ENCODE measurements at regions not wholly inside any gene's neighbourhood (a gene's known extent, or its start where the extent isn't known, plus 50 kb on each side); places are given as distances from the start of the nearest gene placed in this dataset.

- no peaks in the 10 kb centered on the region for H3K27me3 Mint-ChIP-seq (ENCODE audit: low read depth, poor library complexity)
- TF ChIP-seq CTCF (IDR thresholded peaks at IDR 0.05) = no peak
- H3K4me3 Mint-ChIP-seq = no peak overlapping the region
- DNase-seq = no peak
- no peaks in the 10 kb centered on the region for H3K36me3 Mint-ChIP-seq (ENCODE audit: low read depth)
- H3K4me1 Mint-ChIP-seq = no peaks in the 10 kb centered on the region
- H3K27ac Mint-ChIP-seq = no peak overlapping the region
- H3K9me3 Mint-ChIP-seq = peaks cover 13% of the 10 kb centered on the region
Measured at GRCh38 chr10:60654813-60655464, 123.3 kb upstream of the CDK1 start.

DNA sequence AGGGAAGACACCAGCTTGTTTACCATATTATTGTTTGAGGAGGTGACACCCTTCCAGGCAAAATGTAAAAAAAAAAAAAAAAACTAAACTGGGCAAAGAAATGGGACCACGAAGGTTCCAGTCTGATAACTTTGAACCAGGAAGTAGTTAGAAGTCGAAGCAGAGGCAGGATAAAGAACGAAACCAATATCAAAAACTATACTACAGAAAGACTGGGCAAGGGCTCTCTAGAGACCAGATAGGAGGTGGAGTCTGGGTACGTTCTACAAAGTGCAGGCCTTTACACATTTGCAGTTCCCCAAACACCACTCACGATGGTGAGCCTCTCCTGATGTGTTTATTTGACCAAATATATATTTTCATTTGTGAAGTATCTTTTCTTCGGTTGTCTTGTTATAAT is 125.7 kb upstream of the CDK1 start:
- Mint-ChIP-seq H3K9me3 (no peaks in the 10 kb centered on the region), H3K36me3 (ENCODE audit: low read depth) (no peaks in the 10 kb centered on the region), H3K4me3 (no peak overlapping the region), H3K27me3 (ENCODE audit: low read depth, poor library complexity) (no peaks in the 10 kb centered on the region), H3K27ac (no peak overlapping the region), H3K4me1 (no peaks in the 10 kb centered on the region)
- DNase-seq = no peak
- no peak for TF ChIP-seq CTCF (IDR thresholded peaks at IDR 0.05)

DNA sequence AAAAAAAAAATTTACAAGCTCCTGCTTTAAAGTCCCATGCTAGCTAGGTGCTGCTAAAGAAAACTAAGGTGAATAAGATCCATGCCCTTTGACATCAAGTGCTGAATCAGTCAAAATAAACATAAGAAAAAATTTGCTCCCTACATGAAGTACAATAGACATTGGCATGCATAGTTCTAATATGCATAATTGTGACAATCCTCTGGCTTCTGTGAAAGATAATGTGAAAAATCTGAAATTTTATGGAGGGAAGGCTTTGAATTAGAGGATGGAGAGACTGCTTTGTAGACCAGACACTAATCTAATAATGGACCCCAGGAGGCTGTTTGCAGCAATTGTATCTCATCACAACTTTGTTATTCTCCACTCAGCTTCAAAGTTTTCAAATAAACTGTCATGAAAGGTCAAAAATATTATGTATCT is 127.9 kb upstream of the CDK1 start:
- Mint-ChIP-seq H3K4me1 (no peaks in the 10 kb centered on the region), H3K27ac (no peak overlapping the region), H3K27me3 (ENCODE audit: low read depth, poor library complexity) (no peaks in the 10 kb centered on the region), H3K4me3 (no peak overlapping the region), H3K36me3 (ENCODE audit: low read depth) (no peaks in the 10 kb centered on the region), H3K9me3 (no peaks in the 10 kb centered on the region)
- no peak for TF ChIP-seq CTCF (IDR thresholded peaks at IDR 0.05)
- DNase-seq = no peak

DNA sequence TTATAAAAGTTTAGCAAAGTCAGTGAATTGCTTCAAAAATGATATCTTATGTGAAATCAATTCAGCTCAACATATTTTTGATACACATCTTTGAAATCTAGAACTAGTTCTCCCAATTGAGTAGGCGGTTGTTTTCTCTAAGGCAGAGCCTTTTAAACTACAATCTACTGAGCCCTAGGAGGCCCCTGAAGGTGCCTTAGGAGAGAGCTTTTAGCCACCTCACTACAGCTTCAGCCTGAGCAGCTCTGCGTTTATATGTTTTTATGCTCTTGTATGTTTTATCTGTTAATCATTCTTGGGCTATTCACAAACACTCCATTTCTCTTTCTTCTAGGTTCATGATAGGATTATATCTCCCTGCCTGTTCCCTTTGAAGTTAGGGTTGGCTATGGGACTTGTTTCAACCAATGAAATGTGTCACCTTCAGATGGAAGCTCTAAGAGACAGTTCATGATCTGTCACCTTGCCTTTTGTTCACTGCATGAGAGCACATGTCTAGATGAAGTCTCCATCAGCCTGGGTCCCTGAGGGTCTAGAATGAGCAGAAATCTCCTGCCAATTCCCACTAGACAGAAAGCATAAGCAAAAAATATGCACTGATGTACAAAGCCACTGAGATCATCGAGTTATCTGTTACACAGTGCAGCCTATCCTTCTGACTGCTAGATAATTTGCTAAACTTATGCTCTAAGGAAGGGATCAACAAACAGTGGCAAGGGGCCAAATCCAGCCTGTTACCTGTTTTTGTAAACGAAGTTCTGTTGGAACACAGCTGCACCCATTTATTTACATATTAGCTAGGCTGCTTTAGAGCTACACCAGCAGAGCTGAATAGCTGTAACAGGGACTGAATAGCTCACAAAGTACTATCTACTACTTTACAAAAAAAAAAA is 128.5 kb upstream of the CDK1 start:
- H3K36me3 Mint-ChIP-seq (ENCODE audit: low read depth) = no peaks in the 10 kb centered on the region
- no peak for TF ChIP-seq CTCF (IDR thresholded peaks at IDR 0.05)
- no peaks in the 10 kb centered on the region for H3K9me3 Mint-ChIP-seq
- H3K27ac Mint-ChIP-seq = no peak overlapping the region
- H3K4me1 Mint-ChIP-seq = no peaks in the 10 kb centered on the region
- no peaks in the 10 kb centered on the region for H3K27me3 Mint-ChIP-seq (ENCODE audit: low read depth, poor library complexity)
- no peak for DNase-seq
- no peak overlapping the region for H3K4me3 Mint-ChIP-seq

GRCh38 chr10:60648761-60649160 is 129.5 kb upstream of the CDK1 start:
- no peak for DNase-seq
- no peak overlapping the region for H3K4me3 Mint-ChIP-seq
- H3K36me3 Mint-ChIP-seq (ENCODE audit: low read depth) = no peaks in the 10 kb centered on the region
- H3K27ac Mint-ChIP-seq = no peak overlapping the region
- no peak for TF ChIP-seq CTCF (IDR thresholded peaks at IDR 0.05)
- H3K4me1 Mint-ChIP-seq = no peaks in the 10 kb centered on the region
- no peaks in the 10 kb centered on the region for H3K27me3 Mint-ChIP-seq (ENCODE audit: low read depth, poor library complexity)
- no peaks in the 10 kb centered on the region for H3K9me3 Mint-ChIP-seq

Measured in nephron progenitor cell (in vitro differentiated cells).